Panc1 (cell line): ENCODE measurements at regions not wholly inside any gene's neighbourhood (a gene's known extent, or its start where the extent isn't known, plus 50 kb on each side); places are given as distances from the start of the nearest gene placed in this dataset.

ENCODE experiments used
- ATAC-seq: fragments of 200-7000 bp; cut with Tn5 transposase; 2 replicates; pipeline ENCODE4 v1.9.1; 2020; ENCODE audit warnings: mild to moderate bottlenecking, moderate library complexity
- BruUV-seq: library from RNA; stranded (reverse); fragments of 400-500 nt; replicated peaks from 2 replicates; lab custom pipeline; 2021; lab: Mats Ljungman, UMichigan
- CTCF ChIA-PET: fragments of 300-600 bp; sonication (Branson Sonifier 250); formaldehyde crosslinking; loops from one replicate; lab custom pipeline; 2022; ENCODE audit warnings: antibody characterized with exemption; lab: Charles Lee
- POLR2A ChIA-PET: fragments of 300-600 bp; sonication (Branson Sonifier 250); formaldehyde crosslinking; loops from one replicate; lab custom pipeline; 2022; ENCODE audit warnings: antibody characterized with exemption; lab: Charles Lee
- DNase-seq: peaks from one replicate; pipeline ENCODE4 v3.0.0-alpha.2; 2010; ENCODE audit warnings: low read depth, low spot score
- H3K27ac ChIP-seq: 2 replicates; pipeline ENCODE4 v1.5.1; 2011; ENCODE audit warnings: mild to moderate bottlenecking, low read length, inconsistent platforms
- H3K27me3 ChIP-seq: fragments of 200-500 bp; sonication (Bioruptor generic); 2 replicates; pipeline ENCODE4 v1.6.0; 2014; ENCODE audit warnings: low read length, inconsistent platforms; ENCODE audit not compliant: control insufficient read depth, insufficient read depth
- H3K36me3 ChIP-seq: fragments of 200-500 bp; sonication (Bioruptor generic); 2 replicates; pipeline ENCODE4 v1.5.1; 2014; ENCODE audit warnings: inconsistent platforms, mild to moderate bottlenecking, low read length, moderate library complexity; ENCODE audit not compliant: control insufficient read depth, insufficient read depth
- H3K4me1 ChIP-seq: 2 replicates; pipeline ENCODE4 v1.5.1; 2011; ENCODE audit warnings: inconsistent platforms, mild to moderate bottlenecking, low read length, moderate library complexity; ENCODE audit not compliant: control insufficient read depth, insufficient read depth
- H3K4me3 ChIP-seq, 2 experiments: 2 replicates each; pipeline ENCODE4 v1.5.1; 2011 to 2012; ENCODE audit warnings: low read depth in 2 of 2, low read length in 2 of 2, mild to moderate bottlenecking in 2 of 2, inconsistent platforms in 1 of 2, moderate library complexity in 1 of 2
- H3K9me3 ChIP-seq: fragments of 200-500 bp; sonication (Bioruptor generic); 2 replicates; pipeline ENCODE4 v1.5.1; 2014; ENCODE audit warnings: low read depth, mild to moderate bottlenecking, inconsistent platforms, low read length, moderate library complexity; ENCODE audit not compliant: control insufficient read depth, insufficient read depth
- POLR2AphosphoS5 ChIP-seq: IDR thresholded peaks from 2 replicates; pipeline ENCODE4 v1.6.1; 2012; ENCODE audit warnings: mild to moderate bottlenecking, low read depth, low read length, moderate library complexity
- SIN3A ChIP-seq: IDR thresholded peaks from 2 replicates; pipeline ENCODE4 v1.6.1; 2012; ENCODE audit warnings: low read depth, mild to moderate bottlenecking, low read length, moderate library complexity, borderline replicate concordance; ENCODE audit not compliant: insufficient read depth
- TCF7L2 ChIP-seq: IDR thresholded peaks from 2 replicates; pipeline ENCODE4 v1.6.1; 2011; ENCODE audit warnings: mild to moderate bottlenecking, low read depth, low read length, inconsistent platforms
- in situ Hi-C: cut with HindIII; loops from 2 replicates; pipeline ENCODE4 v1.10.0; 2016; ENCODE audit warnings: low sequenced_read_pairs, low pct_unique_long_range_greater_than_20kb
- intact Hi-C: fragments of 100-400 bp; cut with micrococcal nuclease; formaldehyde crosslinking; loops from one replicate; pipeline ENCODE4 v1.10.0; 2022; ENCODE audit not compliant: unreplicated experiment
- TF ChIP-seq, protein P1 (sequence below): fragments of 450-650 bp; IDR thresholded peaks from 2 replicates; pipeline ENCODE4 v1.5.1; 2017; ENCODE audit warnings: mild to moderate bottlenecking
- TF ChIP-seq, protein P2 (sequence below), 2 experiments: IDR thresholded peaks; 2 replicates each; pipeline ENCODE4 v1.6.1; 2011 to 2012; ENCODE audit warnings: low read depth in 2 of 2, control low read depth in 1 of 2, low read length in 1 of 2, mild to moderate bottlenecking in 1 of 2, moderate library complexity in 1 of 2; ENCODE audit not compliant: insufficient read depth in 1 of 2

- no peaks in the 10 kb centered on the region for H3K4me1 ChIP-seq
- peaks cover 11% of the 10 kb centered on the region for H3K27me3 ChIP-seq
- H3K4me3 ChIP-seq = no peak overlapping the region
- H3K36me3 ChIP-seq = no peaks in the 10 kb centered on the region
- in situ Hi-C loops = no loop called here
- H3K9me3 ChIP-seq = peaks cover 7% of the 10 kb centered on the region; the same call in 1 of the 2 replicates
- no peak overlapping the region for H3K27ac ChIP-seq
- DNase-seq (no peak), ATAC-seq (peak; percentile 89)
- no peak for TF ChIP-seq POLR2AphosphoS5
- TF ChIP-seq, protein P1, sequence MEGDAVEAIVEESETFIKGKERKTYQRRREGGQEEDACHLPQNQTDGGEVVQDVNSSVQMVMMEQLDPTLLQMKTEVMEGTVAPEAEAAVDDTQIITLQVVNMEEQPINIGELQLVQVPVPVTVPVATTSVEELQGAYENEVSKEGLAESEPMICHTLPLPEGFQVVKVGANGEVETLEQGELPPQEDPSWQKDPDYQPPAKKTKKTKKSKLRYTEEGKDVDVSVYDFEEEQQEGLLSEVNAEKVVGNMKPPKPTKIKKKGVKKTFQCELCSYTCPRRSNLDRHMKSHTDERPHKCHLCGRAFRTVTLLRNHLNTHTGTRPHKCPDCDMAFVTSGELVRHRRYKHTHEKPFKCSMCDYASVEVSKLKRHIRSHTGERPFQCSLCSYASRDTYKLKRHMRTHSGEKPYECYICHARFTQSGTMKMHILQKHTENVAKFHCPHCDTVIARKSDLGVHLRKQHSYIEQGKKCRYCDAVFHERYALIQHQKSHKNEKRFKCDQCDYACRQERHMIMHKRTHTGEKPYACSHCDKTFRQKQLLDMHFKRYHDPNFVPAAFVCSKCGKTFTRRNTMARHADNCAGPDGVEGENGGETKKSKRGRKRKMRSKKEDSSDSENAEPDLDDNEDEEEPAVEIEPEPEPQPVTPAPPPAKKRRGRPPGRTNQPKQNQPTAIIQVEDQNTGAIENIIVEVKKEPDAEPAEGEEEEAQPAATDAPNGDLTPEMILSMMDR = peak; percentile 95
- no peak for TF ChIP-seq SIN3A
- TF ChIP-seq, protein P2, sequence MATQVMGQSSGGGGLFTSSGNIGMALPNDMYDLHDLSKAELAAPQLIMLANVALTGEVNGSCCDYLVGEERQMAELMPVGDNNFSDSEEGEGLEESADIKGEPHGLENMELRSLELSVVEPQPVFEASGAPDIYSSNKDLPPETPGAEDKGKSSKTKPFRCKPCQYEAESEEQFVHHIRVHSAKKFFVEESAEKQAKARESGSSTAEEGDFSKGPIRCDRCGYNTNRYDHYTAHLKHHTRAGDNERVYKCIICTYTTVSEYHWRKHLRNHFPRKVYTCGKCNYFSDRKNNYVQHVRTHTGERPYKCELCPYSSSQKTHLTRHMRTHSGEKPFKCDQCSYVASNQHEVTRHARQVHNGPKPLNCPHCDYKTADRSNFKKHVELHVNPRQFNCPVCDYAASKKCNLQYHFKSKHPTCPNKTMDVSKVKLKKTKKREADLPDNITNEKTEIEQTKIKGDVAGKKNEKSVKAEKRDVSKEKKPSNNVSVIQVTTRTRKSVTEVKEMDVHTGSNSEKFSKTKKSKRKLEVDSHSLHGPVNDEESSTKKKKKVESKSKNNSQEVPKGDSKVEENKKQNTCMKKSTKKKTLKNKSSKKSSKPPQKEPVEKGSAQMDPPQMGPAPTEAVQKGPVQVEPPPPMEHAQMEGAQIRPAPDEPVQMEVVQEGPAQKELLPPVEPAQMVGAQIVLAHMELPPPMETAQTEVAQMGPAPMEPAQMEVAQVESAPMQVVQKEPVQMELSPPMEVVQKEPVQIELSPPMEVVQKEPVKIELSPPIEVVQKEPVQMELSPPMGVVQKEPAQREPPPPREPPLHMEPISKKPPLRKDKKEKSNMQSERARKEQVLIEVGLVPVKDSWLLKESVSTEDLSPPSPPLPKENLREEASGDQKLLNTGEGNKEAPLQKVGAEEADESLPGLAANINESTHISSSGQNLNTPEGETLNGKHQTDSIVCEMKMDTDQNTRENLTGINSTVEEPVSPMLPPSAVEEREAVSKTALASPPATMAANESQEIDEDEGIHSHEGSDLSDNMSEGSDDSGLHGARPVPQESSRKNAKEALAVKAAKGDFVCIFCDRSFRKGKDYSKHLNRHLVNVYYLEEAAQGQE (IDR thresholded peaks at IDR 0.05; ENCODE audit: insufficient read depth in 1 of 2, low read depth in 2 of 2, low read length in 1 of 2) = no peak
- no peak for TF ChIP-seq TCF7L2
- POLR2A ChIA-PET = no interaction called here
- intact Hi-C loops = no loop called here
- no TSS peak for BruUV-seq
- CTCF ChIA-PET = interaction anchor here (0.6 to 1.4 kb wide), 7 partner anchors 11 to 464 kb away, joined by 3 to 11 read pairs (median 3); partner anchors contain the start of gene ATP5F1E
Measured at GRCh38 chr20:59495894-59496510, 108.3 kb upstream of the PHACTR3 start.

DNA sequence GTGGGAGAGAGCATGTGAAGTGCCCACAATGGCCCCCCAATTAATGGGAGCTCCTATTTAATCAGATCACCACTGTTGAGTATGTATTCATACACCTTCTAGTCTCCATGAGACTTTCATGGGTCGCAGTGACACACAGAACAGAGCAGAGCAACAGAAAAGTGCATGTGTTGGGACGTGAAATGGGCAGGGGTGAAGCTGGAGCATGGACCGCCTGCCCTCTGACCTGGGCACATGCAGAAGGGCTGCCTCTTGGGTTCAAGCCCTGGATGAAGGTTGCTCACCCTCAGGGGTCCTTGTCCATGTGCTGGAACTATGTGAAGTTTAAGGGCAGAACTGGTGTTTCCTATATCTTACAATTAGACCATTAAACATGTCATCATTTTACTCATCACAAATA is 106.0 kb upstream of the PHACTR3 start:
- TF ChIP-seq POLR2AphosphoS5 = no peak
- TF ChIP-seq, protein P1 = no peak
- TF ChIP-seq, protein P2 (IDR thresholded peaks at IDR 0.05; ENCODE audit: insufficient read depth in 1 of 2, low read depth in 2 of 2, low read length in 1 of 2) = no peak
- TF ChIP-seq TCF7L2 = no peak
- no peak for TF ChIP-seq SIN3A
- H3K4me3 ChIP-seq = no peak overlapping the region
- no peaks in the 10 kb centered on the region for H3K4me1 ChIP-seq
- no TSS peak for BruUV-seq
- H3K36me3 ChIP-seq = no peaks in the 10 kb centered on the region
- no peak for DNase-seq
- no peak for ATAC-seq
- H3K27ac ChIP-seq = no peak overlapping the region
- ChIA-PET CTCF (no interaction called here), POLR2A (no interaction called here)
- intact Hi-C loops (no loop called here), in situ Hi-C loops (no loop called here)
- peaks cover 11% of the 10 kb centered on the region for H3K27me3 ChIP-seq
- peaks cover 7% of the 10 kb centered on the region; the same call in 1 of the 2 replicates for H3K9me3 ChIP-seq
